ELF-1 (cell line): ENCODE measurements at regions not wholly inside any gene's neighbourhood (a gene's known extent, or its start where the extent isn't known, plus 50 kb on each side); places are given as distances from the start of the nearest gene placed in this dataset.

Source experiments
- DNase-seq: peaks from one replicate; pipeline ENCODE4 v3.0.0-alpha.2; 2016; ENCODE audit warnings: low read depth, low spot score

DNA sequence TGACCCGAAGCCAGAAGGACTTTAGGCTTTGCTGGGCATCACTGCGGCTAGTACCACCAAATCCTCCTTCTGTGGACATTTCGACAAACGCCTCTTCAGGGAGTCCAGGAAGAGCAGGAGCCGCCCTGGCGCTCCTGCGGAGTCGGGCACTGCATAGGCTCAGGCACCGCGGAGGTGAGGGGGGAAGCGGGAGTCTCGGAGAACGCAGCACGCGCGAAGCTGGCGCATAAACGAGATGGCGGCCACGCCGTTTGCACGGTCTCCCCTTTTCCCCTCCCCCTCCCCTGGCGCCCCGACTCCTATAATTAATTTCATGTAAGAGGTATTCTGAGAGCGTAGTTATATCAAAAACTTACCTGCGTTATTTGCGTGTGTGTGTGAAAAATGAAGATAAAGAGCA lies 137.8 kb upstream of the GAS1 start:
- DNase-seq = no peak

DNA sequence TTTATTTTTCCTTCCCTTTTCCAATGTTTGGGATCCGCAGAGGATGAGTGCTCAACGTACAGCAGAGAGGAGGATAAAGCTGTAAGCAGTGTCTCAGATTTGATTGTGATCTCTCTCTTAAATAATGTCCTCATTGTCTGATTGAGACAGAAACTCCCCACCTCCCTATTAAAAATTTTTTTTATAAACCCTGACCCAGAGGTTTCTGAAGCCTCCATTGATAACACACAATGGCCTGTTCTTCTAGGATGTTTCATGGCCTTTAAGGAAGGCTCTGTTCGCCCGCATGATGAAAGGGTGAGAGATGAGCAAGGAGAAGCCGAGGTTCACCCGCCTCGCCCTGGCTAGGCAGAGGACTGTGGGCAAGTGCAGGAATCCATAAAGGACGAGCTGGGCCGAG lies 138.2 kb upstream of the GAS1 start:
- no peak for DNase-seq

DNA sequence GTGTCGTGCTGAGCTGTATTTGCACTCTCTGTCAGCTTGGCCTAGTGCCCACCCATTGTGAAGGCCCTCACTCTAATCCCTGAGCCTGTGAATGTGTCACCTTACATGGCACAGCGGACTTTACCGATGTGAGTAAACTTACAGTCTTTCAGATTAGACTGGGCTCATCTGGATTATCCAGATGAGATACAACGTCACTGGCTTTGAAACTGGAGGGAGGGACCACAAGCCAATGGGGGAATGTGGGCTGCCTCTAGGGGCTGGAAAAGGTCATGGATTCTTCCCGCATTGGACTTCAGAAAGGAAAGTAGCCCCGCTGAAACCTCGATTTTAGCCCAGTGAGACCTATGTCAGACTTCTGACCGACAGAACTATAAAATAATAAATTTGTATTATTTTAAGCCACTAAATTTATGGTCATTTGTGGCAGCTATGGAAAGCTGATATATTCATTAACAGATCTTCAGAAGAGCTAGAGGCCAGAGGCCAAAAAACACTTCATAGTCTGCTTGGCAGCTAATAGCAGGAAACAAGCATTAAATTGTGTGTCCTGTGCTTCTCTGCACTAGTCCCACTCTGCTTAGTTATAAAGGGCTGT lies 139.0 kb upstream of the GAS1 start:
- DNase-seq = no peak

DNA sequence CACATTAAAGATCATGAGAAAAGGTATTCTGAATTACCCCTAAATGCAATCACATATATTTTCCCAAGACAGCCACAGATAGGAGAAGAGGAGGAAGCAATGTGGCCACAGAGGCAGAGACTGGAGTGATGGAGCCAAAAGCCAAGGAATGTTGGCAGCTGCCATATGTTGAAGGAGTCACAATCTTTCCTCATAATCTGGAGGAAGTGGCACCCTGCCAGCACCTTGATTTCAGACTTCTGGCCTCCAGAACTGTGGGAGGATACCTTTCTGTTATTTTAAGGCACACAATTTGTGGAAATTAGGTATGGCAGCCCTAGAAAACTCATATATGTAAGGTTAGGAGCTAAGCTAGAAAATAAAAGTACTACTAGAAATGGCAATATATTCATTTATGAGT lies 139.9 kb upstream of the GAS1 start:
- no peak for DNase-seq

DNA sequence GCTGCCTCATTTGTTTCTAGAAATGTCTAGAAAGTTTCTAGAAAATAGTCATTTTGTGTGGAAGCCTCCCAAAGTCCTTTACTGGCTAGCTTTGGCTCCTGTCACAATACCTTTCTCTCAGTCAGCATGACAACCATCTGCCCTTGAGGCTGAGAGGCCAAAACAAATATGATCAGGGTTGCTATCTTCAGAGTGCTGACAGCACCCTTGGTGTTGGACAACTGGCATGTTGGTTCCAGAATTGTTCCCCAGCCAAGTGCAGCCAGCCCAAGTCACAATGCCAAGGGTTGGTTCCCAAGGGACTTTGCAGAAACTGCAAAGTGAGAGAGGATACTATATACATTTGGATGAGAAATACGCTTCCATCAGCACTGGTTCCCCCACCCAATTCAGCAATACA lies 140.9 kb upstream of the GAS1 start:
- DNase-seq = no peak

DNA sequence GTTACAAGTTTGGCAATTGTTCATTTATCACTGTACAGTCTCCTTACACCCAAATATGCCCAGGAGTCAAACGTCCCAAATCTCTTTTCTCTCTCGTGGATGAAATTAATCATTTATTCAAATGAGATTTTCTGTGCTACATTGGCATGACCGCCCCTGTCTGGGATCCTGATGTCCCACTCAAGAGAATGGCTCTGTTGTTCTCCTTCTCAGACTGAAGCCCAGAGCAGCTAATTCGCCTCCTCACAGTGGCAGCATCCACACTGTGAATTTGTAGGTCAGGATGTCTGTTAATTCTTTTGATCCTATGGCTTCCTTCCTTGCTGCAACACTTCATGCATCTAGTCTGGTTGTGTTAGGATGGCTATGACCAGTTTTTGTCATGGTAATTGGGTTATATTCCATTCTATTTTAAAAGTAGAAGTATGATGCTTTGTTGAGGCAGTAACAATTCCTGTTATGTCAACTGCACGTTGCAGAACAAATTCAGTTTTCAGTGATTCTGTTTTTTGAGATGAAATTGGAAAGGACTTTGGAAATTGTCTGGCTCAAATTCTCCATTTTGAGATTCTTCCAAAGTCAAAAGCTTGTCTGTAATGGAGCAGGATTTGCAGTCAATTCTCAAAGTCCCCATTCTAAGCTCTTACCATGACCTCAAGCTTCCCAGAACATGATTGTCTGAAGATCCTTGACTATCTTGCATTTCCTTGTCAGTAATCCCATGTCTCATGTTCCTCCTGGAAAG lies 141.5 kb upstream of the GAS1 start:
- no peak for DNase-seq

DNA sequence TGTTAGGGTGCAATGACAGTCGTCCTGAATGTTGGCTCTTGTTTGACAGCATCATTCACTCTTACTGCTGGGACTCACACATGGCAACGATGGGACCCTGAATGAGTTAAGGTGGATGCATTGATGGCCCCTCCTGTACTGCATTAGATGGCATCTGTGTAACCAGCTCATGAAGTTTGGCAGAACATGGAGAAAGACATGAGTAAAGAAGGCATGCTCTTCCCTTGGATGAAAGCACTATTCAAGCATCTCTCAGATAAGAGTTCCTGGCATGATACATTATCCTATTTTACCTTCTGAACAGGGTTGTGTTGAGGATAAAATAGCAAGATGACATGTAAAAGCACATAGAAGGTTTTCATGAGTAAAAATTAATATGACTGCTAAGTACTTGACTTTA lies 142.2 kb upstream of the GAS1 start:
- no peak for DNase-seq

DNA sequence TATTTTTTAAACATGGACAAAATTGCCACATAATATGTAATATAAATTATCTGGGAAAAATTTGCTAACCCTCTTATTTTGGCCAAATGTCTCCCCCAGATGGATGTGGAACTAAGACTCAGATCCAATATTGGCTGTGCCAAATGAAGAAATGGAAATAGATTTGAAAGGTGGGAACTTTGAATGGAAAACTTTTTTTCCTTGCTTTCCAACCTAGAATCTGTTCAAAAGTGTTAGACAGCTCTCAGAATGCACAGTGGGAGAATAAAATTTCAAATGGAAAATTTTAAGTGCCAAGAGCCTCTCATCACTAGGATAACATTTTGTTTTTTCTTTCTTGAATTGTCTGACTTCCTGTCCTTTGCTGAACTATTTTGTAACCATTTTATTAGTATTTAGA lies 142.6 kb upstream of the GAS1 start:
- no peak for DNase-seq

DNA sequence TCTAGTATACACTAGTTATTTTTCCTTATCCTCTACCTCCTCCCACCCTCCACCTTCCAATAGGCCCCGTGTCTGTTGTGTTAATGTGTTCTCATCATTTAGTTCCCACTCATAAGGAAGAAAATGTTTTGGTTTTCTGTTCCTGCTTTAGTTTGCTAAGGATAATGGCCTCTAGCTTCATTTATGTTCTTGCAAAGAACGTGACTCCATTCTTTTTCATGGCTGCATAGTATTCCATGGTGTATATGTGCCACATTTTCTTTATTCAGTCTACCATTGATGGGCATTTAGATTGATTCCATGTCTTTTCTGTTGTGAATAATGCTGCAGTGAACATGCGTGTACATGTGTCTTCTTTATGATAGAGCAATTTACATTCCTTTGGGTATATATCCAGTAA lies 146.5 kb upstream of the GAS1 start:
- DNase-seq = no peak

DNA sequence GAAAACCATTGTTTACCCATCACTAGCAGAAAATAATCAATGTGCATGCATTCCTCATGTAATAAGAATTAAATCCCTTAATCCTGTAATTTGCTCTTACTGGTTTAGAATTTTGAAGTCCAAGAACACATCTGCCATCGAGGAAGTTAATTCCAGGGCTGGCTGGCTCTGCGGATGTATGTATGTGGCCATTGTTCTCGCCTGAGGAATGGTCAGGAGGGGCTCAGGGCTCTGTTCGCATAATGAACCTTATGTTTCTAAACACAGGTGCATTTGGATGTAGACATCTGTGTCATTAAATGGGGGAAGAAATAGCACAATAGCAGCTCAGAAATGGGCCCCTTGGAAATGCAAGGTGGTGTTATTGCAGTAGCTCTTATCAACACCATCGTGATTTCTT lies 148.6 kb upstream of the GAS1 start:
- no peak for DNase-seq

DNA sequence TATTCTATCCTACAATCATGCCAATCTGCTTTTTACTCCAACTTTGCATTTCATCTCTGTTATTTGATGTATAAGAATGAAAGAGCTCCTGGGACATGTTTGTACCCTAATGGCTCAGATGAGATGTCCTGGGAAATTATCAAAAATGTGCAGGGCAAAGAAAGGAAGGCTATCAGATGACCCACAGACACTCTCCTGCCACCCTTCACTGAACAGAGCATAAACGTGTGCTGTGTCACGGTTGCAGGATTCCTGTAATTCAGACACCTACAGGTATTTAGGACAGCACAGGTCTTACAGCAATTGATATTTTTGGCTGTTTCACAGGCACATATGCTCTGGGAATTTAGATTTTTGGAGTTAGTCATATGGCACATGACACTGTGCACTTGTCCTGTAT lies 149.2 kb upstream of the GAS1 start:
- no peak for DNase-seq

DNA sequence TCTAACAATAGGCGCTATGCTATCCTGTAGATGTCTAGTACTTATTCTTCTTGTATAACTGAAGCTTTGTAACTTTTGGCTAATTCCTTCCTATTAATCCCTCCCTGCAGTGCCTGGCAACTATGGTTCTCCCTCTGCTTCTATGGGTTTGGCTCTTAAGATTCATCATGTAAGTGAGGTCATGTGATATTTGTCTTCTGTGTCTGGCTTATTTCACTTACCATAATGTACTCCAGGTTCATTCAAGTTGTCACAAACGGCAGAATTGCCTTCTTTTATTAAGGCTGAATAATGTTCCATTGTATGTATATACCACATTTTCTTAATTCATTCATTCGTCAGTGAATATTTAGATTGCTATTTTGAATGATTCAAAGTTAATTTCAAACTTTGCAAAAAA lies 149.9 kb upstream of the GAS1 start:
- no peak for DNase-seq

DNA sequence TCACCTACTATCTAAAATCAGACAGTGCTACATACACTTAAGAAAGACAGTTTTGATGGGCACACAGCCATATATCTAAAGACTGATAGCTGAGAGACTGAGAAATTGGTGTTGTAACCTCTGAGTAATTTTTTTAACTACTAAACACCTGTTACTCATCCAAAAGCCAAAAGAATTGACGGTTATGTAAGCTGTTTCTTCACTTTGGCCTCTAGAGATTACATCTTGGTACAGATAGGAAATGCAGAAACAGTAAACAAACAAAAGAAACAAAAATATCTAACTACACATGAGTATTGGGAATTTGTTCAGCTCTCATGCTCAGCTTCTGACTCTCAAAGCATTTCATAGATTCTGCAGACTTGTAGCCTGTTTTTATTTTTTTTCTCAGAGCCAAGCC lies 152.1 kb upstream of the GAS1 start:
- no peak for DNase-seq

DNA sequence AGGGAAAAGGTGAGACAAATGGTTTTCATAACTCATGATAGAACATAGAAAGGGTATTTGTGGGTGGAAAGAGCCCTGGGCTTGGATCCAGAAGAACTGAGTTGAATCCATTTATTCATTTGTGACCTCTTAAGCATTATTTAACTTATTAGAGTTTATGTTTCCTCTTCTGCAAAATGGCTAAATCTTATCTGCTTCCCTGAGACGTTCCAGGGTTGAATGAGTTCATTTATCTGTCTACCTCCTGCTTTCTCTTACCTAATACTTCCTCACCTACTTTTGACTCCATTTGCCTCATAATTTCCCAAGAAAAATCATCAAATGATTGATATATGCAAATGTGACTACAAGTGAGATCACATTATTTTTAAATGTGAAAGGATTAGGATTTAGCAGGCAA lies 152.7 kb upstream of the GAS1 start:
- no peak for DNase-seq

DNA sequence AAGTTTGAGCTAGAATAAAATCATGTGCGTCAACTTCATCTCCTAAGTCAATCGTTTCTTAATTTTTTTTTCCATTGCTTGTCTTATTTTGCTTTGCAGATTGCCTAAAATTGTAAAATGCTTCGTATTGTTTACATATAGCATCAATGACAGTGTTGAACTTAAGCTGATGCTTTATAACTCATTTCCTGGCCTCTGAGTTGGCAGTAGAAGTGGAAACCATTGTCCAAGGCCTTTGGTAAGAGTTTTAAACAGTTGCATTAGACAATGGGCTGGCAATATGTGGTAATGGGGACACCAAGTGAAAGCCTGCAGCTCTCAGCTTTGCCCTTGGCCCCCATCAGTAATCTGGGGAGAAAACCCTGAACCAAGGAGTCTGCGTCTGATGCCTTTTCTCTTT lies 154.8 kb upstream of the GAS1 start:
- no peak for DNase-seq

DNA sequence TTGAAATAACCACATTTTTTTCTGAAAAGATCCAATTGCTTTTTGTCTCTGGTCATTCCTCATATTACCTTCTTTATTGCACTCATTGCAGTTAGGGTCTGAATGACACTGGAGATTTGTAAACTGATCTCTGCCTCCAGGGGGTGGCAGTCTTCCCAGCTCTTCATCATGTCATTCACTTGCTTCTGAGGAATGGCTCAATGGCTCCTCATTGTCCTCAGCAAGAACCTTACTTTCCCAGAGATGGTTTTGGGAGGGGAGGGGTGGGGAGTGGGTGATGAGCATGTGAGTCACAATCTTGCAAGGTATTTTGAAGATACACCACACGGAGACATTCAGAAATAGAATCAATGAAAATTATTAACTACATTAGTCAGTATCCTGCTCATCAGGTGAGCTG lies 159.8 kb upstream of the GAS1 start:
- DNase-seq = peak; percentile 48

DNA sequence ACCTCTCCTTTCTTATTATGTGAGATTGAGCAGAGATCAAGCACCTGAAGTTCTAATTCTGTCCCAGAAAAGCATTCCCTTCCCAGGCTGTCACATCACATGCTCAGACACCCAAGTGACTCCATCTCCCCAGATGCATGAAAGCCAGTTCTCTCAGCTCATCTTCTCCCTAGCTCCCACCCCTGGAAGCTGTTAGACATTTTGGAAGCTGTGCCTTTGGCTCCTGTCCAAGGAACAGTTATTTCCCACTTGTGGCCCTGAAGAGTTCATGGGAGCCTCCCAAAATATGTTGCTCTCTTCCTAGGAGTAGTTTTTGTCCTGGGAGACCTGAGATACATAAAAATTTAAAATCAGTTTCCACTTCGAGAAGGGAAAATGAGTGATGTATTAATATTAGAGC lies 161.4 kb upstream of the GAS1 start:
- DNase-seq = no peak

DNA sequence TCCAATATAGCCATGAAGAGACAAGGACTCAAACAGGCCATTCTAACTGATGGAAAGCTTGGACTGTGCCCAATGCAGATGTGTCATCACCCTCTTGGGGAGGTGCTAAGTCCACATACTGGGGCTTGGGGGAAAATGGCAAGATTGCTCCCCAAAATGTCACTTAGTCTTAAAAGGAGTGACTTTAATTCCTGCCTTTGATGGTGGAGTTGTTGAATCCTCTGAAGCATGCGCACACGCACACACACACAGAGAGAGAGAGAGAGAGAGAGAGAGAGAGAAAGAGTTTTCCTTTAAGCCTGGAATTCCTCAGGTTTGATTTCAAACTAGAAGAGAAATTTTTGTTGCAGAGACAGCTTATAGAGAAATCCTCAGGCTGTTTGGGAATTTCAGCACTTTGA lies 161.9 kb upstream of the GAS1 start:
- DNase-seq = no peak

DNA sequence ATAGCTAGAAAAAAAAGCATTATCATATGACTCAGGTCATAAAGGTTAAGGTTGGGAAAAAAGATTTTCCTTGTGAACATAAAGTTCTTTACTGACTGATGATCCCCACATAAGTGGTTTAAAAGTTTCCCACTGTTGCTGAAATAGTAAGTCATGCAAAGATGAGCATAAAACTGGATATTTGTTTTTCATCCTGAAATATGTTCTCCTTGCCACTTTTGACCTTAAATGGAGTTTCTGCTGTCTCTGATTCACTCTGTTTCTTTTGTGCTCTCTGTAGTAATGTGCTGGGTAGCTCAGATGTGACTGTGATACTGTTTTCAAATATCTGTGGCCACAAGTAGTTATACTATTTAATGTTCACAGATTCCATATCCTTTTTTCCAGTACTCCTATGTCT lies 162.5 kb upstream of the GAS1 start:
- DNase-seq = no peak

DNA sequence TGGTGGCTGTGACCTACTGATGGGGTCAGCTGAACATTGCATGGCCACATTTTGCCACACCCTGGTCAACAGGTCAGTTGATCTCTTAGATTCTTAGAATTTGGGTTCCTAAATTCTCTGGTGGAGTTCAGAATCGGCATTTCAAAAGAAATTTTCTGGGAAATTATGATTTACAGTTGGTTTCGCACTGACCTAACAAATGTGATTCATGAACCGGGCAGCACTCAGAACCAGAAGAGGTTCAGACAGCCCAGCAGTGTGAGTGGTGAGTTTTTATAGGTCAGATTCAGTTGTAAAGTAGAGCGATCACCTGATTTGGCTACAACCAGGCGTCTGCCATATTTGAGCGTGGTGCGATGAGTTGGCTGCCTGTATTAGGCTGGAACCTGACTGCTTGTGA lies 163.7 kb upstream of the GAS1 start:
- DNase-seq = no peak

DNA sequence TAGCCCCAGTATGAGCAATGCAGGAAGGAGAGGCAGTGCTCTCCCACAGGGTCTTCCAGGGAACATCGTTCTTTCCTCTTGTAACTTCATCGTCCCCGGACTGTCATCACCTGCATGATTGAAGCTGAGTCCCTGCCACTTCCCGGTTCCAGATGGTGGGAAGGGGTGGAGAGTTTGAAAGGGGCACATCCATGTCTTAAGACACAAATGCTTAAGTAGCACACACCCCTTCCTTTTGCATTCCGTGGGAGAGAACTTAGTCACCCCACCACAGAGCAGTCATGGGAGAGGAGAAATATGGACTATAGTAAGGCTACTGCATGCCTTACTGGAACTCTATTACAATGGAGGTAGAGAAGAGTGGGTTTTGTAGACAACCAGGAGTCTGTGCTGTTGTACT lies 165.3 kb upstream of the GAS1 start:
- DNase-seq = no peak

DNA sequence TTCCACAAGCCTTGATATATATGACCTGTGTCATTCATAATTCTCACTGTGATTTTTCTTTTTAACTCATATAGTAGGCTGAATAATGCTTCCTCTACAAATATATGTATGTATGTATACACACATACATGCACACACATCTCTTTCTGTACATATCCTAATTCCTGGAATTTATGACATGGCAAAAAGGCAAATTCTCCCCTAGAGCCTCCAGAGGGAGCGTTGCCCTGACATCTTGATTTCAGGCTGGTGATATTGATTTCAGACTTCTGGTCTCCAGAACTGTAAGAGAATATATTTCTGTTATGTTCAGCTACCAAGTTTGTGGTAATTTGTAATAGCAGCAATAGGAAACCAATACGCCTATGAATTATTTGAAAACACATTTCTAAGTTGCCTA lies 166.6 kb upstream of the GAS1 start:
- no peak for DNase-seq

DNA sequence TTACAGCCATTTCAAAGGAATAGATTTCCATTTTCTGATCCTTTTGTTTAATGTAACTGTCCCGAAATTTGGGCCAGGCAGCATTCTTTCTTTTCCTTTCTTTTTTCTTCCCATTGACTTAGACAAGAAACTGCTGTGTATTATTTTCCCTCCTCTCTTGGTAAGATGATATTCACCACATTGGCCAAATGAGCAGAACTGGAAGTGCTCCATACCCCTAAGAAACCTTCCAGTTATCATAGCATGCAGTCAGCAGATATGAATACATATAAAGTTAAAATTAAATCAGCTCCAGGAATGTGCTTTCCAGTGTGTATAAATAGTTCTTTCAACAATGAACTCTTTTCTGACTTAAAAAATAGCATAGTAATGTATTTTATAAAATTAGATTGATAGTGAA lies 168.5 kb upstream of the GAS1 start:
- no peak for DNase-seq

DNA sequence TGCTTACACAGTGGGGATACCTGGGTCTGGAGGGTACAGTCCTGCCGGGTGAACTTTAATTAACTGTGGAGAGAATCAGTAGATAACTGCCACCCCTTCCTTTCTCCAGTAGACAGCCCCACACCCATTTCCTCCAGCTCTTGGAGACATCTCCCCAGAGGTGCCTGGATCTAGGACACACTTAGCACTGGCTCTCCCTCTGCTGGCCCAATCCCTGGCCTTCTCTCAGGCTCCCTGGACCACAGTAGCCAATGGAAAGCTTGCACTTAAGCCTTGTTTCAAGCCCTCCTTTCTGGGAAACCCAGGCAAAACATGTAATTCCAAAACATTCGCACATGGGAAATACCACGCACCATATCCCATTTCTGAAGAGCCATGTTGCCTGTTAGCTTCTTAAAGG lies 169.2 kb upstream of the GAS1 start:
- no peak for DNase-seq
